Fibroblast of gingiva (primary cell): ENCODE measurements at regions not wholly inside any gene's neighbourhood (a gene's known extent, or its start where the extent isn't known, plus 50 kb on each side); places are given as distances from the start of the nearest gene placed in this dataset.
A peak's percentile ranks its signal among the peaks of the same experiment; 100 is the strongest.

Experiments used
- DNase-seq: peaks from one replicate; pipeline ENCODE4 v3.0.0-alpha.2; 2011; ENCODE audit warnings: low read depth

- no peak for DNase-seq
Observed at GRCh38 chr14:29123017-29123416, 356.4 kb downstream of the FOXG1 start.

- peak; percentile 25 for DNase-seq
Observed at GRCh38 chr14:29126361-29126760, 359.8 kb downstream of the FOXG1 start.

GRCh38 chr14:29126865-29127264 lies 360.3 kb downstream of the FOXG1 start:
- no peak for DNase-seq

- no peak for DNase-seq
Observed at GRCh38 chr14:29140016-29140415, 373.4 kb downstream of the FOXG1 start.

GRCh38 chr14:29144621-29145020 lies 378.0 kb downstream of the FOXG1 start:
- peak; percentile 99 for DNase-seq

- peak; percentile 13 for DNase-seq
Observed at GRCh38 chr14:29148221-29148620, 381.6 kb downstream of the FOXG1 start.

- no peak for DNase-seq
Observed at GRCh38 chr14:29149798-29150197, 383.2 kb downstream of the FOXG1 start.

GRCh38 chr14:29150659-29151058 lies 384.1 kb downstream of the FOXG1 start:
- no peak for DNase-seq

- no peak for DNase-seq
Observed at GRCh38 chr14:29156096-29156495, 389.5 kb downstream of the FOXG1 start.

- DNase-seq: no peak
Observed at GRCh38 chr14:29161593-29161992, 395.0 kb downstream of the FOXG1 start.

GRCh38 chr14:29163109-29163508 lies 396.5 kb downstream of the FOXG1 start:
- no peak for DNase-seq

GRCh38 chr14:29165431-29165830 lies 398.8 kb downstream of the FOXG1 start:
- DNase-seq: no peak

- DNase-seq: no peak
Observed at GRCh38 chr14:29166507-29166906, 399.9 kb downstream of the FOXG1 start.

- DNase-seq: no peak
Observed at GRCh38 chr14:29168149-29168548, 401.6 kb downstream of the FOXG1 start.

- no peak for DNase-seq
Observed at GRCh38 chr14:29169408-29169807, 402.8 kb downstream of the FOXG1 start.

- DNase-seq: no peak
Observed at GRCh38 chr14:29175706-29176105, 409.1 kb downstream of the FOXG1 start.

- DNase-seq: no peak
Observed at GRCh38 chr14:29176876-29177275, 410.3 kb downstream of the FOXG1 start.

GRCh38 chr14:29178971-29179370 lies 412.4 kb downstream of the FOXG1 start:
- DNase-seq: no peak

GRCh38 chr14:29191092-29191491 lies 424.5 kb downstream of the FOXG1 start:
- DNase-seq: no peak

GRCh38 chr14:29197557-29197956 lies 431.0 kb downstream of the FOXG1 start:
- no peak for DNase-seq

- DNase-seq: no peak
Observed at GRCh38 chr14:29205658-29206057, 439.1 kb downstream of the FOXG1 start.

GRCh38 chr14:29215853-29216252 lies 449.3 kb downstream of the FOXG1 start:
- peak; percentile 22 for DNase-seq

- no peak for DNase-seq
Observed at GRCh38 chr14:29216268-29217232, 450.0 kb downstream of the FOXG1 start.
